DND-41 (cell line): ENCODE measurements at regions not wholly inside any gene's neighbourhood (a gene's known extent, or its start where the extent isn't known, plus 50 kb on each side); places are given as distances from the start of the nearest gene placed in this dataset.

ENCODE experiments used
- EZH2 ChIP-seq: IDR thresholded peaks from 3 replicates; pipeline ENCODE4 v1.6.1; 2012; ENCODE audit warnings: borderline replicate concordance, low read depth, mild to moderate bottlenecking, moderate library complexity, low read length, inconsistent platforms; ENCODE audit not compliant: severe bottlenecking
- TF ChIP-seq, protein P1 (sequence below): IDR thresholded peaks from 2 replicates; pipeline ENCODE4 v1.5.1; 2012; ENCODE audit warnings: borderline replicate concordance, low read length, moderate library complexity, mild to moderate bottlenecking; ENCODE audit not compliant: poor library complexity, severe bottlenecking; ENCODE audit errors: extremely low read depth

DNA sequence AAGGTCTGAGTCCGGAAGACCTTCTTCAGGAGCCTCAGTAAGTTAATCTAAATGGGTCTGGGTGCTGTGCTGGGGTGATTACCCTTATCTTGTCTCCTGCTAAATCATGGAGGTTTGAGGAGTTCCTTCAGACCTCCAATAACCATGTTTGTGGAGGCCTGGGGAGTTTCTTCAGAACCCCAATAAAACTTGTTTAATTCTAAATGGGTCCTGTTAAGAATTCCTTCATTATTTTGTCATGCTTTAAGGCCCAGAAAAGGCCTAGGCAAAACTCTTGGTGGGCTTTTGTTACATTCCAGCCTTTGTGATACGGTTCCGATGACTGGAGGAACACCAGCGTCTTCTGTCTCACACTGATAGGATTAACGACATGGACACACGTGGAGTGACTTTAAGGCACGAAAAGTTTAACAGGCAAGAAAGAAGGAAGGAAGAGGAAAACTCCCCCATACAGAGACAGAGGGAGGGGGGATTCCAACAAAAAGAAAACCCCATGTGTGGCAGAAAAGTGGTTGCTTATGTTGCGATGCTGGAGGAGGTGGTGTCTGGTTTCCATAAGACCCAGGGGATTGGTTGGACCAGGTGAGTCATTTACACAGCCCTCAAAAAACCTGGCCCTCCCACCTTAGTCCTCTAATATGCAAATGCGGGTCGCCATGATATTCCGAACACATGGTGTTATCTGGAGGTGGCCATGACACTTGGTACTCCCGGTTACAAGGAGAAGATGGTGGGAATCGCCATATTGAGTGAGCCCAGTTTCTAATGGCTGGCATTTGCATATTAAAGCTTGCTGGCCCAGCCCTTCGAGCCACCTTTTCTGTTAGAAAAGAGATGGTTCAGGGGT lies 72.6 kb upstream of the MFGE8 start:
- TF ChIP-seq, protein P1, sequence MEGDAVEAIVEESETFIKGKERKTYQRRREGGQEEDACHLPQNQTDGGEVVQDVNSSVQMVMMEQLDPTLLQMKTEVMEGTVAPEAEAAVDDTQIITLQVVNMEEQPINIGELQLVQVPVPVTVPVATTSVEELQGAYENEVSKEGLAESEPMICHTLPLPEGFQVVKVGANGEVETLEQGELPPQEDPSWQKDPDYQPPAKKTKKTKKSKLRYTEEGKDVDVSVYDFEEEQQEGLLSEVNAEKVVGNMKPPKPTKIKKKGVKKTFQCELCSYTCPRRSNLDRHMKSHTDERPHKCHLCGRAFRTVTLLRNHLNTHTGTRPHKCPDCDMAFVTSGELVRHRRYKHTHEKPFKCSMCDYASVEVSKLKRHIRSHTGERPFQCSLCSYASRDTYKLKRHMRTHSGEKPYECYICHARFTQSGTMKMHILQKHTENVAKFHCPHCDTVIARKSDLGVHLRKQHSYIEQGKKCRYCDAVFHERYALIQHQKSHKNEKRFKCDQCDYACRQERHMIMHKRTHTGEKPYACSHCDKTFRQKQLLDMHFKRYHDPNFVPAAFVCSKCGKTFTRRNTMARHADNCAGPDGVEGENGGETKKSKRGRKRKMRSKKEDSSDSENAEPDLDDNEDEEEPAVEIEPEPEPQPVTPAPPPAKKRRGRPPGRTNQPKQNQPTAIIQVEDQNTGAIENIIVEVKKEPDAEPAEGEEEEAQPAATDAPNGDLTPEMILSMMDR: no peak
- TF ChIP-seq EZH2: no peak
